ENCODE measurements at regions not wholly inside any gene's neighbourhood (a gene's known extent, or its start where the extent isn't known, plus 50 kb on each side); places are given as distances from the start of the nearest gene placed in this dataset.
A peak's percentile ranks its signal among the peaks of the same experiment; 100 is the strongest.

- WGBS, 2 donors = 54% methylated on average over 4 of the region's 4 CpGs
- Histone ChIP-seq H3K27ac (no peak overlapping the region), H3K27me3 (no peaks in the 10 kb centered on the region), H3K36me3 (no peaks in the 10 kb centered on the region), H3K4me1 (no peaks in the 10 kb centered on the region), H3K4me3 (replicated peaks in 1 of 3) (no peak overlapping the region), H3K9me3 (no peaks in the 10 kb centered on the region)
- no peak for DNase-seq
- TF ChIP-seq, protein P1, sequence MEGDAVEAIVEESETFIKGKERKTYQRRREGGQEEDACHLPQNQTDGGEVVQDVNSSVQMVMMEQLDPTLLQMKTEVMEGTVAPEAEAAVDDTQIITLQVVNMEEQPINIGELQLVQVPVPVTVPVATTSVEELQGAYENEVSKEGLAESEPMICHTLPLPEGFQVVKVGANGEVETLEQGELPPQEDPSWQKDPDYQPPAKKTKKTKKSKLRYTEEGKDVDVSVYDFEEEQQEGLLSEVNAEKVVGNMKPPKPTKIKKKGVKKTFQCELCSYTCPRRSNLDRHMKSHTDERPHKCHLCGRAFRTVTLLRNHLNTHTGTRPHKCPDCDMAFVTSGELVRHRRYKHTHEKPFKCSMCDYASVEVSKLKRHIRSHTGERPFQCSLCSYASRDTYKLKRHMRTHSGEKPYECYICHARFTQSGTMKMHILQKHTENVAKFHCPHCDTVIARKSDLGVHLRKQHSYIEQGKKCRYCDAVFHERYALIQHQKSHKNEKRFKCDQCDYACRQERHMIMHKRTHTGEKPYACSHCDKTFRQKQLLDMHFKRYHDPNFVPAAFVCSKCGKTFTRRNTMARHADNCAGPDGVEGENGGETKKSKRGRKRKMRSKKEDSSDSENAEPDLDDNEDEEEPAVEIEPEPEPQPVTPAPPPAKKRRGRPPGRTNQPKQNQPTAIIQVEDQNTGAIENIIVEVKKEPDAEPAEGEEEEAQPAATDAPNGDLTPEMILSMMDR (IDR thresholded peaks at IDR 0.05) = no peak
- TF ChIP-seq POLR2A (IDR thresholded peaks at IDR 0.05) = no peak
- intact Hi-C loops (cut with DNase I) = no loop called here
Measured at GRCh38 chr4:164011791-164012190, 517.3 kb downstream of the TMA16 start.

GRCh38 chr4:164012396-164013027 is 518.0 kb downstream of the TMA16 start:
- TF ChIP-seq, protein P1 (IDR thresholded peaks at IDR 0.05) = peak in 3 of 6 experiments; percentile 24 to 47 (median 39)
- no peak for TF ChIP-seq POLR2A (IDR thresholded peaks at IDR 0.05)
- Histone ChIP-seq H3K27me3 (no peaks in the 10 kb centered on the region), H3K9me3 (no peaks in the 10 kb centered on the region), H3K27ac (no peak overlapping the region), H3K4me3 (replicated peaks in 1 of 3) (no peak overlapping the region), H3K36me3 (no peaks in the 10 kb centered on the region), H3K4me1 (no peaks in the 10 kb centered on the region)
- DNase-seq = peak in 1 of 2 donors; percentile 7
- 0 to 8% methylated on average over 3 of the region's 3 CpGs for WGBS, 2 donors
- intact Hi-C loops (cut with DNase I) = no loop called here

DNA sequence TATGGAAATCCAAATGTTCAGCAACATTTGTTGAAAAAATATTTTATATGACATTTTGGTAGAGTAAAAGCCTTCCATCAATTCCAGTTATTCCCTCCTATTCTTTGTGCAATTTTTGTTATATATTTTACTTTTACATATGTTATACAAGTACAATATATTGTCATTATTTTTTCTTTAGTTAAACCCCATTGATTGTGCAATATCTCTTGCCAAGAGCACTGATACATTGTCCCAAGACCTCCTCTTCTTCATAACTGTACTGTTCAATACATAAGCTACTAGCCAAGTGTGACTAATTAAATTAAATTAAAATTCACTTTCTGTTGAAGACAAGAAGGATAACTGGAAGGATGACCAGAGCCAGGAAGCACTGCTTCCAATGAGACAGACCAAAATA is 527.5 kb downstream of the TMA16 start:
- Histone ChIP-seq H3K4me1 (no peaks in the 10 kb centered on the region), H3K4me3 (replicated peaks in 1 of 3) (no peak overlapping the region), H3K27me3 (no peaks in the 10 kb centered on the region), H3K9me3 (no peaks in the 10 kb centered on the region), H3K27ac (no peak overlapping the region), H3K36me3 (no peaks in the 10 kb centered on the region)
- no peak for DNase-seq
- TF ChIP-seq, protein P1 (IDR thresholded peaks at IDR 0.05) = no peak
- no peak for TF ChIP-seq POLR2A (IDR thresholded peaks at IDR 0.05)
- intact Hi-C loops (cut with DNase I) = no loop called here

DNA sequence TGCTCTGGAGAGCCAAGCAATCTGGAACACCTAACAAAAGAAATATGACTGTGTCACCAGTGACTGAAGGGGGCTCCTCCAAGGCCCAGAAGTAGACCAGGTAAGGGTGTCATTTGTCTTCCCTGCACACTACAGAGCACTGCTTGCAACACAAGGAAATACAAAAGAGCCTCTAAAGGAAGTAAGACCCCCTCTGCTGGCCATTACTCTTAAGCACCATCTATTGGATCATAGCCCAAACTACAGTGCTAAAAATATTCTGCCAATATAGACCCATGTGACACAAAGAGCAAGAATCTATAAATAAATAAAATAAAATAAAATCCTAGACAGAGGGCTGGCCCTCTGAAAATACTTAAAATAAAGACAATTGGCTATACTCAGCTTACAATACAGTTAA is 528.7 kb downstream of the TMA16 start:
- Histone ChIP-seq H3K4me1 (no peaks in the 10 kb centered on the region), H3K27me3 (no peaks in the 10 kb centered on the region), H3K4me3 (replicated peaks in 1 of 3) (no peak overlapping the region), H3K9me3 (no peaks in the 10 kb centered on the region), H3K27ac (no peak overlapping the region), H3K36me3 (no peaks in the 10 kb centered on the region)
- no peak for TF ChIP-seq POLR2A (IDR thresholded peaks at IDR 0.05)
- TF ChIP-seq, protein P1 (IDR thresholded peaks at IDR 0.05) = no peak
- intact Hi-C loops (cut with DNase I) = no loop called here
- DNase-seq = no peak

DNA sequence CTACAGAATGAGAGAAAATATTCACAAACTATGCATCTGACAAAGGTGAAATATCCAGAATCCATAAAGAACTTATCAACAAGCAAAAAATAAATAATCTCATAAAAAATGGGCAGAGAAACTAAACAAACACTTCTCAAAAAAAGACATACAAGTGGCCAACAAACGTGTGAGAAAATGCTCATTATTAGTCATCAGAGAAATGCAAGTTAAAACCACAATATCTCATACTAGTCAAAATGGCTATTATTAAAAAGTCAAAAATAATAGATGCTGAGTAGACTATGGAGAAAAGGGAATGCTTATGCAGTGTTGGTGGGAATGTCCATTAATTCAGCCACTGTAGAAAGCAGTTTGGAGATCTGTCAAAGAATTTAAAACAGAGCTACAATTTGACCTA is 533.3 kb downstream of the TMA16 start:
- no peak overlapping the region for H3K27ac ChIP-seq
- H3K4me1 ChIP-seq = no peaks in the 10 kb centered on the region
- intact Hi-C loops (cut with DNase I) = no loop called here
- no peak overlapping the region for H3K4me3 ChIP-seq (replicated peaks in 1 of 3)
- no peaks in the 10 kb centered on the region for H3K9me3 ChIP-seq
- 73 to 79% methylated on average over 1 of the region's 1 CpG for WGBS, 2 donors
- H3K27me3 ChIP-seq = no peaks in the 10 kb centered on the region
- no peak for TF ChIP-seq POLR2A (IDR thresholded peaks at IDR 0.05)
- H3K36me3 ChIP-seq = no peaks in the 10 kb centered on the region
- DNase-seq = no peak

DNA sequence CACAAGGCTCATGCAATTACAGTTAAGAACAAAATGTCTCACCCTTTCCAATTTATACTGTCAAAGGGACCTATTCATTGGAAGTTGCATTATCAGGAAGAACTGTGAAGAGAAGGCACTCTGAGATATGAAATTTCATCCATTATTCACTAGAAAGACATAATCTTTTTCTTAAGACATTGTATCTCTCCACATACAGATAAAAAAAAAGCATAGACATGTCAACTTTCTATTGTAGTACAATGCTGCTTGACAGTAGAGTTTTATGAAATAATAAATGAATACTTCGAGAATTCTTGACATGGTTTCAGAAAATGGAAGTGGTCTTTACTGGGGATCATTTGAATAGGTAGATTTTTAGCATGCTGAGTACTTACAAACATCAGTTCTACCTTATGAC is 545.0 kb downstream of the TMA16 start:
- H3K27me3 ChIP-seq = no peaks in the 10 kb centered on the region
- H3K4me1 ChIP-seq = no peaks in the 10 kb centered on the region
- TF ChIP-seq POLR2A (IDR thresholded peaks at IDR 0.05) = no peak
- TF ChIP-seq, protein P1 (IDR thresholded peaks at IDR 0.05) = no peak
- no peak for DNase-seq
- no peaks in the 10 kb centered on the region for H3K36me3 ChIP-seq
- H3K4me3 ChIP-seq (replicated peaks in 1 of 3) = no peak overlapping the region
- no peaks in the 10 kb centered on the region for H3K9me3 ChIP-seq
- intact Hi-C loops (cut with DNase I) = no loop called here
- H3K27ac ChIP-seq = no peak overlapping the region
- WGBS, 2 donors = 57 to 66% methylated on average over 1 of the region's 1 CpG
